Skin of body (tissue), 1 donor: ENCODE measurements at regions not wholly inside any gene's neighbourhood (a gene's known extent, or its start where the extent isn't known, plus 50 kb on each side); places are given as distances from the start of the nearest gene placed in this dataset.
"Not testable (repeated sequence)": the region's sequence is repeated elsewhere in the genome, so short reads cannot be mapped to it uniquely, and the experiment has no call there.

Experiments
- DNase-seq: peaks from one replicate; lab custom pipeline; 2025; lab: John Stamatoyannopoulos, UW

DNA sequence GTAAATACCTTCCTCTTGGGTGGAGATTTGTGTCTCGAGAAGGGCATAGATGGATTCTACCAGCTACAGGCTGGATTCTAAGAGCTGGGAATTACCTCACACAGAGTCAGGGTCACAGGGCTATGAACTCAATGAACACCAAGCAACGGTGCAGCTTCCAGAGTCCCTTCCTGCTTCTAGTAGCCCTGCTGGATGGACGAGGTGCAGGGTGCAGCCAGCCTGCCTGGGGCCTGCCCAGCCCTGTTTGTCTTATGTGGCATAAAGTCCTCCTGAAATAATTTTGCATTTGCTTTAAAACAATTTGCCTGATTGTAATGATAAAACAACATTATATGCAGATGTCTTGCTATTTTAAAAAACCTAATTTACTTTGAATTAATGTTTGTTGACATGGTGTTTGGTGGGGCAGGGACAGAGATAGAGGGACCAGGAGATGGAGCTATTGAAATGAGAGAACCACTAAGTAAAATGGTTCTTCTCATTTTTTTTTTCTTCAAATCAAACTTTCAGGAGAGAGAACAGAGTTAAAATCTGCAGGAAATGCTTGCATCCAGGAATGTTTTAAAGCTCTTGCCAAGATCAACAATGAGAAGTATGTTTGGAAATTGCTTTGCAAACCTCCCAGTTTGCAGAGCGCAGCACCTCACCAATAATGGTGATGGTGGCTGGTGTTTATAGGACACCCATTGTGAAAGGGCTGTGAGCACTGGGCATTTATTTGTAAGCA, 305.4 kb upstream of the PODXL start:
- no peak for DNase-seq

DNA sequence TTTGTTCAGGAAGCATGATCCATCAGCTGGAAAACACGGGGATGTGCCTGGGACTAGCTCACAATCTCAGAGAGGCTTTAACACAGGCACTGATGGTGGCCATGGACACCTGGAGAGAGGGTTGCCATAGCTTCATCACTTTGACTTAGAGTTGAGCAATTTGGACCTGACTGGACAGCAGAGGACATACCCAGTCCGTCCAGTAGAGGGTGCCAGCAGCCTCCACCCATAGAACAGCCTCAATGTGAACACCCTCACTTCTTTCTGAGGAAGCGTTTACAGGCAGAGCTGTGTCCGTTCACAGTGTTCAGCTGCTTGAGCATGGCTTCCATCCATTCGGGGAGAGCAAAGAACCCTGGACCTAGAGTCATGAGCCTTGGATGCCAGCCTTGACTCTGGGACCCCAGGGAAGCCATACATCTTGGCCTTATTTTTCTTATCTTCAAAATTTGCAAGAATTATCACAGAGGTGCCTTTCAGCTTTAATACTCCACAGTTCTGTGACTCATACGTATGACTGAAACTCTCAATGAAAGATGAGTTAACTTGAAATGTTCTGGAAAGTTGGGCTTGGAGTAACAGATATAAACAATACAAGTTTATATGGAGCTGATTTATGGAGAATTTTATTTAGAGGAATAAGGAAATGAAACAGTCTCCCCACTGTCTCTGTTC, 302.9 kb upstream of the PODXL start:
- no peak for DNase-seq

DNA sequence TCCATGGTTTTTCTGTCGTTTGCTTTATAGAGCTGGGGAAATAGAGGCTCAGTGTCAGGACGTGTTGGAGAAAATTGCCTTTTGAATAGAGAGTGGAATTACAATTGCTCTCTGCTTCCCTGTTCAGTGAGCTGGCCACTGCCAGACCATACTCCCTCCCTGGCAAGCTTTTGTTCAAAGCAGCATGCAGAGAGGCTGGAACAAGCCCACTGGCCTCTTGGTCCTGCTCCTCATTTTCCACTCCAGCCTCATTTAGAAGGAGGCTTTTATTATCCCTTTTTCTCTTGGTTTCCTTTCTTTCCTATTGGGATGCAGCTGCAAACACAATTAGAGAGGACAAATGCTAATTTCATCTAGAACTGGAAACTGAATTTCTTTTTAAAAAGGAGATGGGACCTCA, 302.2 kb upstream of the PODXL start:
- no peak for DNase-seq

DNA sequence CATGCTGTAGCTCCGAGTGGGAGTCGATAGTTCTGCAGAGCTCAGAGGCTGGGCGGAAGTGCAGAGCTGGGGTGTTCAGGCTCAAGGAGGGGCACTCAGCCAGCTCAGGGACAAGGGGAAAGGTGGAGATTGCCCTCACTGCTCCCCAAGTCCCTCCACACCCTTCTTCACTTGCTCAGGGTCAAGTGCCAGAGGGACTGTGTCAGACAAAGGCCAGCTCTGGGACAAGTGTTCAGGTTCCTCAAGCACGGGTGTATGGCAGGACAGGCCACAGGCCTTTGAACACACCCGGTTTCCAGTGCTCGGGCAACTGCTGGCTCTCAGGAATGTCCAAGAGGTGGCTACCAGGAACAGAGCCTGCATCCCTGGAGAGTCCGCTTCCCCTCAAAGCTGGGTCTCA, 293.0 kb upstream of the PODXL start:
- DNase-seq: no peak

DNA sequence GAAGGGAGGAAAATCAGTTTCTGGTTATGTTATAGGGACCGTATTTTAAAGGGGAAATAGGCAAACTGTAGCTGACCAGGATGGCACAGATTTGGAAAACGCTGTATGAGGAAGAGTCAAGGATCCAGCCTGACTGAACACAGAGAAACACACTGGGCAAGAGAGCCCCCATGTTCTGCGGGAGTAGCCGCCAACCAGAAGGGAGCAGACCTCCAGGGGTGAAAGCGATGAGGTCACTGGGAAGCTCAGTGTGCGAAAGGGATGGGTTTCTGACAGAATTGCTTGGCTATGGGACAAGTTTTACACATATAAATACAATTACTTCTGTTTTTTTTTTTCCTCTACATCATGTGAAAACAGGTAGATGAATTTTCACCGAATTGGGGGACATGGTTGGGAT, 291.6 kb upstream of the PODXL start:
- no peak for DNase-seq

DNA sequence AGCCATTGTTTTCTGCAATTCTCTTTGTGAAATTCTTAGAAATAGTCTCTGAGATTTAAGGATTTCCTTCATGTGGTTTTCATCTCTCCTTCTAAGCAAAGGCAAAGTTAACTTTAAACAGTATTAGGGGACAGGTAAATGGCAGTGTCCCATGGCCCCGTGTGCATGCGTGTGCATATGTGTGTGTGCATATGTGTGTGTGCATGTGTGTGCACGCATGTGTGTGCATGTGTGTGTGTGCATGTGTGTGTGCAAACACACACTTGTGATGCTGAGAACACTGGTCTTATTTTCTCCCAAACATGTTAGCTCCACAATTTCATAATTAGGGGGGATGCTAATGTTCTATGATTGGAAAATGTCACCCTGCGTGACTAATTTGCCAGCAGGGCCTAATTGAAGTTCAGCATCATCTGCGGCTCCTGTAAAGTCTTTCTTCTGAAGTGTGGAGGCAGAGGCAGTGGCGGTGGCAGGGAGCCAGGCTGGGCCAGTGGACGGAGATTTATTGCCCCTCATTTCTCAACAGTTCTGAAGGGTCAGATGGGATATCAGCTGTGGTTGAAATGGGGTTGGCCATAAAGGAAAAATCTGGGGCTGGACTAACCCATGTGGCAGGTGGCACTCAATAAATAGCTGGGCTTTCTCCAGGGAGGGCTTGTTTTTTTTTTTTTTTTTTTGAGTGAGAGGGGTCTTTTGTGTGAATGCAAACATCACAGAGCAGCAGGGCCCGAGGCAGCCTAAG, 289.3 kb upstream of the PODXL start:
- DNase-seq: no peak

DNA sequence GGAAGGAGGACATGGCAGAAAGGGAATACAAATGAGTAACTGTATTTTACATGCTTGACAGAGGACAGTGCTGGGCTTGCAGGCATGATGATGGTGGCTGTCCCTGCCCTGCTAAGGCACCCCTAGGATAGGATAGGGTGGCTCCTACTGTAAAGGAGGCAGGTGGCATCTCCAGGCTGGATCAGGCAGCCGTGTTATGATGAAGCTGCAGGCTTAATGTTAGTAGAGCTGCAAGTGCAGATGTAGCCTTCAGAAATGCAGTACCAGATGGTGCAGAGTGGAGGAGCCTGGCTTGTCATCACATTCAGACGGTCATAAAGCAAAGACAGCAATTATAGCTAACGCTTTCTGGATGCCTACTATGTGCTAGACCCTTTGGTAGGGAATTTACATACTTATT, 287.9 kb upstream of the PODXL start:
- no peak for DNase-seq

DNA sequence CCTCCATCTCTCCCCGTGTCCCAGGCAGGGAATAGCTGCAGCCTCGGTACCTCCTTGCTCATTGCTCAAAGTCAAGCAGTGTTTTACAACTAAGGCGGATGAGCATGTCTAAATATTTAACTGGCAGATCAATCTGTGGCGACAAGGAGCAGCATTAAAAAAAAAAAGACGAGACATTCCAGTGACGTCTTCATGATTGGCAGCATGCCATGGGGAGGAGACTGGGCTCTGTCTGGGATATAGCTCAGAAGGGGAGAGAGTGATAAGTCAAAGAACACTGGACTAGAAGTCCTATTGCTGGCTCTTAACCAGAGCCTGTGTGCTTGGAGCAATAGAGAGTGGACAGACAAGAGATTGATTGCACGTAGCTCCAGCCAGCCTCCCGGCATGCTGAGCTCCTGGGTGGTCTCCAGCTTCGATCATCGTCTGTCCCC, 287.5 kb upstream of the PODXL start:
- DNase-seq: peak; percentile 11

DNA sequence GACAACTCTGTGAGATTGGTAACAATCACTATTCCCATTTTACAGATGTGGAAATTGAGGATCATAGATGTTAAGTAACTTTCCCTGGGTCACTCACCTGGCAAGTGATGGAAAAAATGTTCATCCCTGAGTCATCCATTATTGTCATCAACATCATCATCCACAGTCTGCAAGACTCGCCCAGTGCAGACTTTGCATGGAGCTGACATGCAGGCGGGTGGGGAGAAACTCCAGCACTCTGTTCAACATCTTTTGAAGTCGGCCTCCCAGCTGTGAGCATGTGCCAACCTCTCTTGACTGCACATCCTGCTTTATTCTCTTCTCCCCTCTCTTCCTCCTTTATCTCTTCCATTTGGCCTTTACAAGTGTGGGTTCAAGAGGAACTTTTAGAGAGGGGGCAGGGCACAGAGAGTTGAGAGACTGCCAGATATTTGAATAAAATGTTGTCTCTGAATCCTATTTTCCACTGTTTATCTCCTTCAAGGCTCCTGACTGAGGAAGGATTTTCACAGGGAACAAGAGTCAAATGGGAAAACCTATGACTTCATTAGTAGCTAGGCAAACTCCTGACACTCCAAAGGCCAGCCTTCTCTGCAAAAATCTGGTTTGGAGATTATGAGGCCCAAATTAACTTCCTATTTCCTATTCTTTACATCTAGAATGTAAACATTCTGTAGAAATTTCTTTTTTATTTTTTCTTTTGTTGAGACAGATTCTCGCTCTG, 283.7 kb upstream of the PODXL start:
- no peak for DNase-seq

DNA sequence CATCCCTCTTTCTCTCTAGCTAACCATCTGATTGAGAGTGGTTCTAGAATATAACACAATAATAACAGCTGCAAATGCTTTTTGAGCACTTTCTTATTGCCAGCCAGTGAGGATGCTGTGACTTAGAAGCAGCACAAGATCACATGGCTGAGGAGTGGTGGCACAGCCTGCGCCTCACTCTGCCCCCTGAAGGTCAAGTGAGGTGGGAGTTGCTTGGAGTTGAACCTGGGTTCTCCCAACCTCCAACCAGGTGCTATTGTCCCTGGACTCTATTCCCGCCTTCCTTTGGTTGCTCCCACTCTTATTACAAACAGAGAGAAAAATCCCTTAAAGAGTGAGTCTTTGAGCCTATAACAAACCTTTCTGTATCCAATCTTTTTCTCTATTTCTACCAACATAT, 280.3 kb upstream of the PODXL start:
- DNase-seq: no peak

DNA sequence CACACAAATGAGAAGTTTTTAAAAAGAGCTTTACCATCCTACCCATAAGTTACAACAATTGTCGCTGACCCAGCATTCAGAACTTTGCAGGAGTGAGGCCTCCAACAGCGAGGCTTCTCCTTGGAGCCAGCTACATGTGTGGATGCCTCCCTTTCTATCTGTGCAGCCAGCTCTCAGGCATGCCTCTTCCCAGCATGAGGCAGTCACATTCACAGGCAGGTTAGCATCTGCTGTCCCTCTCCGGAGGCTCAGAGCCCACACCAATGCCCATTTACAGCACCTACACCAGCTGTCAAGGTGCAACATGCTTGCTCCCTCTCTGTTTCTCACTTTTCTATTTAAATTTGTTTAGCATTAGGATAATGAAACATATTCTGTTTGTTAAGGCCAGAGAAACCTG, 278.7 kb upstream of the PODXL start:
- no peak for DNase-seq

DNA sequence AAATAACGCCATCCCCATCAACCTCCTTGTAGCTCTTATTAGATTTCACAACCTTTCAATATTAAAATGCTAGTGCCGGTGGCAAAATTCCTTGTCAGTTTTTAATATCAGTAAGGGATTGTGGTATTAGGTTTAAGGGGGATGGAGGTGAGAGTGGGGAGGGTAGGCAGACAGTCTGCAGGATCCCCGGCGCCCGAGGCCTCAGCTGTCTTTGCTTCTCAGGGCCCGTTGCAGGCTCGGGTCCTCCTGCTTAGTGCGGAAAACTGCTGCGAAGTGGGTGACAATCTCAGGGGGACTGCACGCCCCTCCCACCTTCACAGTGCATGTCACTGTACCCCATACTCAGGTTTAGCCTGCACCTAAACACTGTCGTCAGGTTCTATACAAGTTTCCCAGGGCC, 274.3 kb upstream of the PODXL start:
- no peak for DNase-seq

DNA sequence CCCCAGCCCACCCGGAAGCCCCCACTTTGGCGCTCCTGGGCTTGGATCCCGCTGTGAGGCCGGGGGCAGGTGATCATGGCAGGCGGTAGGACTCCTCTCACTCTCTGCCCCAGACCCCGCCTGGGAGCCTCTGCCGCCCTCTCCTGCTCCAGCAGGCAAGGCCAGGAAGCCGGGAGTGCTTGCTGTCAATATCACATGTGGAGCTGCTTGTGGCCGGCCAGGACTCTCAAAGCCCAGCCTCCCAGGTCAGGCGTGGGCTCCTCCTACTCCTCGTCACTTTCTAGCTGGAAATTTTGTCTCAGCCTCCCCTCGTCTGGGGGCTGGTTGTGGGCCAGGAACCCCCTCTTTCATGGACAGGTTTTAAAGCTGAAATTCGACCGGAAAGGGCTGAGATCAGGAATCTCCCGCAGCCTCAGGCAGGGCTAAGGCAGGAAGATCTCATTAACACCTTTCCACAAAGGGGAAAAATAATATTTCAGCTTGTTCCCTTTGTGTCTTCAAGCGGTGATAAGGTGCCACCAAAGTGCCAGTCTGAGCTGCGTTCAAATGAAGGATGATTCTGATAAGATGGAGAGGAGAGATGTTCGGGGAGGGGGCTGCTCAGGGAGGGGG, 273.6 kb upstream of the PODXL start:
- no peak for DNase-seq

DNA sequence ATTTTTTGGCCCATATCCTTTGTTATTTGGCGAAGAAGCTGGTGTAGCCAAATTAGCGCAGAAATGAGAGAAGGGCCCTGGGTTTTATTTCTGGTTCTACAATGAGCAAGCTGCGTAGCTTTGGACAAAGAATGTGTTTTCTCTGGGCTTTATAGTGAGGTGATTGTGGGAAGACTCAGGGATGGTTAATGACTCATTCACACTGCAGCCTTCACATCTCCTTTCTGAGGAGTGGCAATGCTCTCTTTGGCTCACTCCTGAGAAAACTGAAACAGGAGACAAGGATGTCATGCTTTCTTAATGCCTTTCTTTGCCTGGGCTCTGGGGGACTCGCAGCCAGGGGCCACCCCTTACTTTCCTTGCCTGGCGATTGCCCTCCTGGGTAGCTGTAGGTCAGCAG, 271.0 kb upstream of the PODXL start:
- DNase-seq: no peak

DNA sequence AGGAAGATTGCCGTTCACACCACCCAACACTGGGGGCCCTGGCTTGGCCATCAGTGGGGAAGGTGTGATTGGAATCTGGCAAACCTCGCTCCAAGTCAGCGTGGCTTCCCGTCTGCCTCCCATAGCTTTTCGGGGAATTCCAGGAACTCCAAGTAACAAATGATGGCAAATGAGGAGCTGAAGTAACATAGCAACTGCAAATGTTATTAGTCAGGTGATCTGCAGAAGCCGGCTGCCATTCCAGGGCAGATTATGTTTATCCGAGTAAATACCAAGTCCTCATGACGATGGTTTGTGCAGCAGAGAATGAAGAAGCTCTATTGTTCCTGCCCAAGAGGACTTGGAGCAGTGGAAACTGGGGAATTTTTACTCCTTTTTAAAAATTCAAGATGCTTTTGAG, 270.5 kb upstream of the PODXL start:
- DNase-seq: no peak

DNA sequence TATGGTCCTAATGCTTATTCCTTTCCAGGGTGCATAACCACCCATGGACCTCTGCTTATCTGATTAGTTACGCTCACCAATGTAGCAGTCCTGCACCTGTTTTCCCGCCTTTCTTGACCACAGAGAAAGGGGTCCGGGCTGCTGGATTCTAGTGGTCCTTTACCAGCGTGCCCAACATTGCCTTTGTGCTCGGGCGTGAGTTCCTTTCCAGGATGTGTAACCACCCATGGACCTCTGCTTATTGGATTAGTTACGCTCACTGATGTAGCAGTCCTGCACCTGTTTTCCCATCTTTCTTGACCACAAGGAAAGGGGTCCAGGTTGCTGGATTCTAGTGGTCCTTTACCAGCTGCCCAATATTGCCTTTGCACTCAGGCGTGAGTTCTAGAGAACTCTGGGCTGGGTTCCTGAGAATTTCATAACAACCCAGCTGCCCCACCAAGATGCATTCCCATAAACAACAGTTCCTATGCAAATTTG, 267.6 kb upstream of the PODXL start:
- DNase-seq: not testable (repeated sequence)

DNA sequence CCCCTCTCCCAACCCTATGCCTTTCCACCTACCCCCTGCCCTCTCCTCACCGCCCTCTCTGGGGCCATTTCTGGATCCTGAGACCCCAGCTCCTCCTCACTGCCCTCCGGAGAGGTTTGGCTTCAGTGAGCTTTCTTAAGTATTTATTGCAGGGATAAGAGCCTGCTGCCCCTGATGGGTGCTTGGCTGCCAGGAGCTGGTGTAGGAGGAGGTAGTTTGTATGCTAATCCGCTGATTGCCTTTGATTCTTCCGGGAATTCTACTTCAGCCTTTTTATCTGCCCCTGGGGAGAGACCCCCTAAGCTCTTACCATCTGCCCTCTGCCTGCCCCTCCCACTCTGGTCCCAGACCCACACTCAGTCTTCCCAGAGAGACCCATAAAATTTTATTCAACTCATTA, 263.5 kb upstream of the PODXL start:
- DNase-seq: no peak

DNA sequence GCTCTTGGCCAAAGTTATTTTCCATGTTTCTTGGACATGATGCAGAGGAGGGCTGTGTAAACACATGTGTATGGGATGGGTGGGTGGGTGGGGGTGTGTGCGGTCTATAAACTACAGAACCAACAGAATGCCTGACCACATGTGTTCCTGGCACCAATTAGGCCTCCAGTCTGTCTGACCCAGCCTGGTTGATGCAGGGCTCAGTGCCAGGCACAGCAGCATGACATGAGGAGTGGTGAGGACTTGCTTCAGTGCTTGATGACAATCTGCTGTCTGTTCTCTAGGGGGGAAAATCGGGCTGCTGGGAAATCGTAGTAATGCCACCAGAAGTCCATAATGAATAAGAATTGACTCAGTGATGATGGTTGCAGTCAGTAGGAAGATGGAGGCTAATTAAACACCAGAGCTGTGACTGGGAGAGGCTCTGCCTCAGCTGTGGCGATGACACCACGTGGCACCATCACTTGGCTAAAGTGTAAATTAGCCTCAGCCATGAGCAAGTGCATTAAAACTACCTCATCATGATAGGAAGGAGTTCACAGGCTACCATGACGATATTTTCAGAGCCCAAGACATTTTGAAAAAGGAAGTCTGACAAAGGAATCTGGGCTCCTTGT, 260.1 kb upstream of the PODXL start:
- peak; percentile 6 for DNase-seq

DNA sequence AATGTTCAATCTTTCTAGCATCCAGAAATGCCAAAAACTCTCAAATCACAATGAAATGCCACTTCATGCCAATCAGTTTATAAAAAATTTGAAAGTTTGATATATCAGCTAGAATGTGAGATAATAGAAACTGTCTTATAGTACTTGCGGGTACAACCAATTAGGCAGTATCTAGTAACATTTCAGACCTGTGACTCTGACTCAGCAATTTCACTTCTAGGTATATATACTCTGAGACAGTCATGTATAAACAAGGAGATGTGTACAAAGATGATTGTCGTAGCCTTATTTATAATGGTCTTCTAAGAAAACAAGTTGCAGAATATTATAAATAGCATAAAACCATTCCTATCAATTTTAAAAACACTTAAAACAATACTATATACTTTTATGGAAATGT, 252.3 kb upstream of the PODXL start:
- DNase-seq: no peak

DNA sequence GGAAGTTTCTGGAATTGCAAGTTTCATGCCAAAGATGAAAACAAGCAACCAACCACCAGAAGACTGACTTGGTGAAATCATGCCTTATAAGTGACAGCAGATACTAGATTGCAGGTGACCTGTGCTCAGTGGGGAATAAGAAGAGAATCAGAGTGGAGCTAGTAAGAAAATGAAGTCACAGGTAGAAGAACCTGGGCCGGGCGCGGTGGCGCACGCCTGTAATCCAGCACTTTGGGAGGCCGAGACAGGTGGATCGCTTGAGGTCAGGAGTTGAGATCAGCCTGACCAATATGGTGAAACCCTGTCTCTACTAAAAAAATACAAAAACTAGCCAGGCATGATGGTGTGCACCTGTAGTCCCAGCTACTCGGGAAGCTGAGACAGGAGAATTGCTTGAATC, 251.7 kb upstream of the PODXL start:
- DNase-seq: not testable (repeated sequence)

DNA sequence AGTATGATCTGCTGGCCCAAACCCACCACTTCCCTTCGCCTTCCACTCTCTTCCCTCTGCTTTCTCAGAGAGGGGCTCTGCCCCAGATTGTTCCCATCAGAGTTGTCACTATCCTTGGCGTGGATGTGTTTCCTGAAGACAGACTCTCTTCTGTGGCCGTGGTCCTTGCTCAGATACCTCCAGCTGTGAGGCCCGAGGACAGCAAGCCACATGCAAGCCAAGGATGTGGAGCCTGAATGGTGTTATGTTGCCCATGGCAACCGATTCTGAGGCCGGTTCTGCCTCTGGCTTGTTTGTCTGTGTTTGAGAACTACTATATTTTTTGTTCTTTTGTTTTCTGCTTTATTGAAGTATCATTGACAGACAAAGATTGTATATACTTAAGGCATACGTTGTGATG, 247.4 kb upstream of the PODXL start:
- no peak for DNase-seq
